Kidney epithelial cell (primary cell): ENCODE measurements at regions not wholly inside any gene's neighbourhood (a gene's known extent, or its start where the extent isn't known, plus 50 kb on each side); places are given as distances from the start of the nearest gene placed in this dataset.
"Not testable (repeated sequence)": the region's sequence is repeated elsewhere in the genome, so short reads cannot be mapped to it uniquely, and the experiment has no call there.

Source experiments
- DNase-seq: peaks from one replicate; pipeline ENCODE4 v3.0.0-alpha.2; 2010; ENCODE audit warnings: low read depth
- H3K27me3 ChIP-seq: 2 replicates; pipeline ENCODE4 v1.6.0; 2011; ENCODE audit warnings: low read length; ENCODE audit not compliant: control insufficient read depth, insufficient read depth
- H3K36me3 ChIP-seq: 2 replicates; pipeline ENCODE4 v1.5.1; 2011; ENCODE audit warnings: low read length; ENCODE audit not compliant: control insufficient read depth, insufficient read depth
- H3K4me3 ChIP-seq: 2 replicates; pipeline ENCODE4 v1.5.1; 2011; ENCODE audit warnings: low read depth, mild to moderate bottlenecking, control low read depth, low read length
- CTCF ChIP-seq: IDR thresholded peaks from 2 replicates; pipeline ENCODE4 v1.5.1; 2011; ENCODE audit warnings: mild to moderate bottlenecking, moderate library complexity, low read length, control low read depth, inconsistent platforms; ENCODE audit not compliant: insufficient read depth, poor library complexity, severe bottlenecking

GRCh38 chr13:79187917-79188690, 218.0 kb downstream of the RBM26 start:
- H3K36me3 ChIP-seq, result no peaks in the 10 kb centered on the region
- DNase-seq, result no peak
- no peak for TF ChIP-seq CTCF

GRCh38 chr13:79185580-79185979, 220.5 kb downstream of the RBM26 start:
- no peak for TF ChIP-seq CTCF
- no peaks in the 10 kb centered on the region for H3K27me3 ChIP-seq
- no peak for DNase-seq
- H3K36me3 ChIP-seq, result no peaks in the 10 kb centered on the region
- H3K4me3 ChIP-seq, result no peak overlapping the region

More at GRCh38 chr13:79187917-79188690, 218.0 kb downstream of the RBM26 start:
- H3K4me3 ChIP-seq, result no peak overlapping the region
- no peaks in the 10 kb centered on the region for H3K27me3 ChIP-seq

- no peak for TF ChIP-seq CTCF
- H3K27me3 ChIP-seq, result no peaks in the 10 kb centered on the region
- H3K4me3 ChIP-seq, result no peak overlapping the region
- no peak for DNase-seq
- H3K36me3 ChIP-seq, result no peaks in the 10 kb centered on the region
Observed at GRCh38 chr13:79183231-79183630, 222.8 kb downstream of the RBM26 start.

- H3K36me3 ChIP-seq, H3K27me3 ChIP-seq, H3K4me3 ChIP-seq, DNase-seq: not testable (repeated sequence)
Observed at GRCh38 chr13:79173691-79174090, 232.4 kb downstream of the RBM26 start.

- DNase-seq, H3K4me3 ChIP-seq, H3K36me3 ChIP-seq, H3K27me3 ChIP-seq: not testable (repeated sequence)
Observed at GRCh38 chr13:79172924-79173323, 233.1 kb downstream of the RBM26 start.

GRCh38 chr13:79171141-79172061, 234.7 kb downstream of the RBM26 start:
- H3K36me3 ChIP-seq, result no peaks in the 10 kb centered on the region
- no peak overlapping the region for H3K4me3 ChIP-seq
- no peak for TF ChIP-seq CTCF
- DNase-seq, result no peak
- no peaks in the 10 kb centered on the region for H3K27me3 ChIP-seq

- no peak for TF ChIP-seq CTCF
- Histone ChIP-seq H3K27me3 (no peaks in the 10 kb centered on the region), H3K4me3 (no peak overlapping the region), H3K36me3 (no peaks in the 10 kb centered on the region)
- DNase-seq, result no peak
Observed at GRCh38 chr13:79160818-79161217, 245.2 kb downstream of the RBM26 start.
